RWPE2 (cell line): ENCODE measurements at regions not wholly inside any gene's neighbourhood (a gene's known extent, or its start where the extent isn't known, plus 50 kb on each side); places are given as distances from the start of the nearest gene placed in this dataset.
A peak's percentile ranks its signal among the peaks of the same experiment; 100 is the strongest.
"Not testable (repeated sequence)": the region's sequence is repeated elsewhere in the genome, so short reads cannot be mapped to it uniquely, and the experiment has no call there.

Source experiments
- ATAC-seq: fragments of 200-7000 bp; cut with Tn5 transposase; 3 replicates; pipeline ENCODE4 v1.9.1; 2021; ENCODE audit warnings: low read depth
- DNase-seq: peaks from one replicate; pipeline ENCODE4 v3.0.0-alpha.2; 2020; ENCODE audit warnings: low spot score
- H3K27ac ChIP-seq: fragments of 450-650 bp; 2 replicates; pipeline ENCODE4 v1.5.1; 2017; ENCODE audit warnings: mild to moderate bottlenecking; ENCODE audit not compliant: poor library complexity, severe bottlenecking
- H3K27me3 ChIP-seq: fragments of 250-450 bp; sonication (Bioruptor Pico); 2 replicates; pipeline ENCODE4 v1.5.1; 2021; ENCODE audit warnings: mild to moderate bottlenecking, moderate library complexity; ENCODE audit not compliant: insufficient read depth, poor library complexity, severe bottlenecking
- H3K36me3 ChIP-seq: fragments of 250-450 bp; sonication (Bioruptor Pico); 2 replicates; pipeline ENCODE4 v1.5.1; 2020; ENCODE audit warnings: low read depth, mild to moderate bottlenecking, moderate library complexity
- H3K4me1 ChIP-seq: fragments of 250-450 bp; sonication (Bioruptor Pico); 2 replicates; pipeline ENCODE4 v1.5.1; 2021; ENCODE audit warnings: mild to moderate bottlenecking, moderate library complexity; ENCODE audit not compliant: insufficient read depth, poor library complexity, severe bottlenecking
- H3K4me3 ChIP-seq: fragments of 250-450 bp; sonication (Bioruptor Pico); 2 replicates; pipeline ENCODE4 v1.5.1; 2021; ENCODE audit warnings: mild to moderate bottlenecking, moderate library complexity; ENCODE audit not compliant: severe bottlenecking
- H3K9me3 ChIP-seq: fragments of 250-450 bp; sonication (Bioruptor Pico); 2 replicates; pipeline ENCODE4 v1.5.1; 2021; ENCODE audit warnings: mild to moderate bottlenecking, moderate library complexity; ENCODE audit not compliant: severe bottlenecking
- TF ChIP-seq, protein P1 (sequence below): fragments of 450-650 bp; IDR thresholded peaks from one replicate; pipeline ENCODE4 v1.5.1; 2017; ENCODE audit warnings: mild to moderate bottlenecking, moderate library complexity; ENCODE audit not compliant: poor library complexity, severe bottlenecking

GRCh38 chr4:167885071-167885470 lies 207.3 kb upstream of the ANXA10 start:
- Histone ChIP-seq H3K9me3 (no peaks in the 10 kb centered on the region), H3K27me3 (no peaks in the 10 kb centered on the region), H3K4me1 (peaks cover 11% of the 10 kb centered on the region), H3K36me3 (no peaks in the 10 kb centered on the region), H3K4me3 (no peak overlapping the region), H3K27ac (no peak overlapping the region)
- ATAC-seq, result no peak
- no peak for DNase-seq
- TF ChIP-seq, protein P1, sequence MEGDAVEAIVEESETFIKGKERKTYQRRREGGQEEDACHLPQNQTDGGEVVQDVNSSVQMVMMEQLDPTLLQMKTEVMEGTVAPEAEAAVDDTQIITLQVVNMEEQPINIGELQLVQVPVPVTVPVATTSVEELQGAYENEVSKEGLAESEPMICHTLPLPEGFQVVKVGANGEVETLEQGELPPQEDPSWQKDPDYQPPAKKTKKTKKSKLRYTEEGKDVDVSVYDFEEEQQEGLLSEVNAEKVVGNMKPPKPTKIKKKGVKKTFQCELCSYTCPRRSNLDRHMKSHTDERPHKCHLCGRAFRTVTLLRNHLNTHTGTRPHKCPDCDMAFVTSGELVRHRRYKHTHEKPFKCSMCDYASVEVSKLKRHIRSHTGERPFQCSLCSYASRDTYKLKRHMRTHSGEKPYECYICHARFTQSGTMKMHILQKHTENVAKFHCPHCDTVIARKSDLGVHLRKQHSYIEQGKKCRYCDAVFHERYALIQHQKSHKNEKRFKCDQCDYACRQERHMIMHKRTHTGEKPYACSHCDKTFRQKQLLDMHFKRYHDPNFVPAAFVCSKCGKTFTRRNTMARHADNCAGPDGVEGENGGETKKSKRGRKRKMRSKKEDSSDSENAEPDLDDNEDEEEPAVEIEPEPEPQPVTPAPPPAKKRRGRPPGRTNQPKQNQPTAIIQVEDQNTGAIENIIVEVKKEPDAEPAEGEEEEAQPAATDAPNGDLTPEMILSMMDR, result no peak

DNA sequence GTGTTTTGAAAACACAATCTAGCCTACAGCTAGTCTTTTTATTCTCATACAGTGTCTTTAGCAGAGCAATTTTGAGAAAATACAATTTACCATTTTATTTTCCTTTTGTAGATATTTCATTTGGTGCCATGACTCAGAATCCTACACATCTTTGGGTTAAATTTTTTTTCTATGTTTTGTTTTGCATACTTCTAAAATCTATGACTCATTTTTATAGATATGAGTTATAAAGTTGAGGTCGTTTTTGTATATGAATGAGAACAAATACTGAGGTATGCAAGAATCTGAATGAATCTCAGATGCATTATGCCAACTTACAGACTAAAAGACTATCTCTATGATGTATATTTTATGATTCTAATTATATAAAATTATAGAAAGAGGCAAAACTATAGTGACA lies 206.5 kb upstream of the ANXA10 start:
- peaks cover 11% of the 10 kb centered on the region for H3K4me1 ChIP-seq
- H3K27me3 ChIP-seq, result no peaks in the 10 kb centered on the region
- H3K9me3 ChIP-seq, result no peaks in the 10 kb centered on the region
- TF ChIP-seq, protein P1, result no peak
- H3K27ac ChIP-seq, result peak overlapping the region; percentile 16
- H3K4me3 ChIP-seq, result no peak overlapping the region
- DNase-seq, result no peak
- no peaks in the 10 kb centered on the region for H3K36me3 ChIP-seq
- ATAC-seq, result peak; percentile 41; the same call in 2 of the 3 replicates

GRCh38 chr4:167887726-167888125 lies 204.6 kb upstream of the ANXA10 start:
- no peak for ATAC-seq

GRCh38 chr4:167890226-167890625 lies 202.1 kb upstream of the ANXA10 start:
- DNase-seq (no peak), ATAC-seq (no peak)
- TF ChIP-seq, protein P1, result no peak
- no peak overlapping the region for H3K4me3 ChIP-seq
- H3K4me1 ChIP-seq, result peaks cover 12% of the 10 kb centered on the region
- no peaks in the 10 kb centered on the region for H3K9me3 ChIP-seq
- no peaks in the 10 kb centered on the region for H3K36me3 ChIP-seq
- no peaks in the 10 kb centered on the region for H3K27me3 ChIP-seq
- no peak overlapping the region for H3K27ac ChIP-seq

More at GRCh38 chr4:167887726-167888125, 204.6 kb upstream of the ANXA10 start:
- TF ChIP-seq, protein P1, result no peak
- Histone ChIP-seq H3K36me3 (no peaks in the 10 kb centered on the region), H3K27me3 (no peaks in the 10 kb centered on the region), H3K9me3 (no peaks in the 10 kb centered on the region), H3K4me1 (peaks cover 11% of the 10 kb centered on the region), H3K27ac (no peak overlapping the region), H3K4me3 (no peak overlapping the region)
- no peak for DNase-seq

DNA sequence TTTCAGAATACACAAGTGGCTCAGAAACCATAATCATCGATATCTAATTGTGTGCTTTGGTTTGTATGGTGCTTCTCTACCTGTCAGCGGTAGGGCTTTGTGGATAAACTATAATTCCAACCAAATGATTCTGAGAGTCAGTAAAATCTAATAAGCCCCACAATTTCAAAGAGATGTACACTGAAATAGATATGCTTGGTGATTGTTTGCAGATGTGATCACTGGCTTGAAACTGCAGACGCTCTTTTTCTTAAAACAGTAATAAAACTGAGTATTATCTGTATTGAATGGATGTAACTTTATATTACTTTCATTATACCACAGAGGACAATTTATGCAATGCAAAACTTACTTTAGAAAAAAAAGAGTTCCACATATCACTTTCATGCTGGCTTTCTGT lies 198.8 kb upstream of the ANXA10 start:
- H3K36me3 ChIP-seq, result no peaks in the 10 kb centered on the region
- H3K27me3 ChIP-seq, result no peaks in the 10 kb centered on the region
- TF ChIP-seq, protein P1, result no peak
- DNase-seq (no peak), ATAC-seq (no peak)
- H3K27ac ChIP-seq, result no peak overlapping the region
- H3K9me3 ChIP-seq, result no peaks in the 10 kb centered on the region
- peaks cover 26% of the 10 kb centered on the region for H3K4me1 ChIP-seq
- no peak overlapping the region for H3K4me3 ChIP-seq

DNA sequence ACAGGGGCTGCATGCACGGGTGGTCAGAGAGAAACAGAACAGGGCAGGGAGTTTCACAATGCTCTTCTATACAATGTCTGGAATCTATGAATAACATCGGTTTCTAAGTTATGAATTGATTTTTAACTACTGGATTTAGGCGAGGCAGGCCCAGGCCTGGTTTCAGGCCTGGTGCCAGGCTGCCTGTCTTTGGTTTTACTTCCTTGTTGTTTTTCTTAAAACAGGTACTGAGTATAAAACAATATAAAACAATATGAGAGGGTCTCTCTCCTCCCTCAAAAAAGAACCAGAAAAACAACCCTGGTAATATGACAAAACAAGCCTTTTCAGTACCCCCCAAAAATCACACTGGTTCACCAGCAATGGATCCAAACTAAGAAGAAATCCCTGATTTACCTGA lies 196.1 kb upstream of the ANXA10 start:
- DNase-seq, H3K9me3 ChIP-seq, H3K27me3 ChIP-seq: not testable (repeated sequence)

More for the DNA sequence above, 196.1 kb upstream of the ANXA10 start:
- not testable (repeated sequence) for H3K36me3 ChIP-seq, ATAC-seq
- H3K4me1 ChIP-seq, result peaks cover 26% of the 10 kb centered on the region
- peak overlapping the region; percentile 14 for H3K4me3 ChIP-seq
- H3K27ac ChIP-seq, result peak overlapping the region; percentile 96
